Uterus (tissue), 2 donors: ENCODE measurements at regions not wholly inside any gene's neighbourhood (a gene's known extent, or its start where the extent isn't known, plus 50 kb on each side); places are given as distances from the start of the nearest gene placed in this dataset.

Source experiments
- CTCF ChIP-seq, 4 experiments: fragments of 200-600 bp in 2 of 4; fragments of 450-650 bp in 2 of 4; sonication (generic) in 2 of 4; IDR thresholded peaks; one replicate each; pipeline ENCODE4 v1.5.1; 2016 to 2019; ENCODE audit warnings: antibody characterized with exemption in 4 of 4, mild to moderate bottlenecking in 2 of 4, moderate library complexity in 1 of 4
- POLR2A ChIP-seq, 2 donors: fragments of 450-650 bp; IDR thresholded peaks; one replicate each; pipeline ENCODE4 v1.6.1; 2016; ENCODE audit warnings: antibody characterized with exemption in 2 of 2, mild to moderate bottlenecking in 1 of 2, moderate library complexity in 1 of 2

- TF ChIP-seq CTCF (IDR thresholded peaks at IDR 0.05), result no peak
- TF ChIP-seq POLR2A (IDR thresholded peaks at IDR 0.05), result no peak
Observed at GRCh38 chr10:110392868-110393740, 88.4 kb upstream of the SMNDC1 start.
